ENCODE measurements at regions not wholly inside any gene's neighbourhood (a gene's known extent, or its start where the extent isn't known, plus 50 kb on each side); places are given as distances from the start of the nearest gene placed in this dataset.

DNA sequence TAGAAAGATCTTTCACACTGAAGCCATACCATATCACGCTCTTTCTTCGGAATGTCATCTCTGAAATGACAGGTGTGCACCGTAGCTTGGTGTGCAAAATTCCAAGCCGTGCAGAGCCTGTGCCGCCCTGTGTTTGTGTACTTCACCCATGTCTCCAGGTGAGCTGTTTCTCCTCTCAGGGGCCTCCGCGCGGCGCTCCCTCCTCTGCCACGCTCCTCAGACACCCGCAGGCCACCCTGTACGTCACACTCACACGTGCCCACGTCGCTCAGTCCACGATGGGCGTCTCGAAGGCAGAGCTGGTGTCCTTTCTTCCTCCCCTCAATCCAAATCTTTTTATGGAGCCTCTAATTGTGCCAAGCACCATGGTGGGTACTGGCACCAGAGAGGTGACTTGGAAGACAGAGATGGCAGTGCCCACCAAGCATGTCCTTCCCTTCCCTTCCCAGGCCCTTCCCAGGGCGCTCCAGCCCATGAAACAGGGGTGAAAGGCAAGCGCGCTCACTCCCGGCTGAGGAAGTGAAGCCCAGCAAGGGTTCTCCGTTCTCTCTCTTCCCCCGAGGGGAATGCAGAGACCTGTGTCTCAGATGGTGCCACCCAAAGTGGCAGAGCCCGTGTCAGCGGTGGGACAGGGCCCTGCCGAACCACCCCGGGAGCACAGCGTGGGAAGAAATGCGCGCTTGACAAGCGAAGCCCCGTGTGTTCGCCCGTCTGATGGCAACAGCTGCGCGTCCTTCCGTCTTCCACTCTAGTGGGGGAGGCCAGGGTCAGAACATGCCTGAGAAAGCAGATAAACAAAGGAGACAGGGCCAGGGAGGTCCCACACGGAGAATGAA lies 292.5 kb upstream of the SHH start:
- TF ChIP-seq, protein P1, sequence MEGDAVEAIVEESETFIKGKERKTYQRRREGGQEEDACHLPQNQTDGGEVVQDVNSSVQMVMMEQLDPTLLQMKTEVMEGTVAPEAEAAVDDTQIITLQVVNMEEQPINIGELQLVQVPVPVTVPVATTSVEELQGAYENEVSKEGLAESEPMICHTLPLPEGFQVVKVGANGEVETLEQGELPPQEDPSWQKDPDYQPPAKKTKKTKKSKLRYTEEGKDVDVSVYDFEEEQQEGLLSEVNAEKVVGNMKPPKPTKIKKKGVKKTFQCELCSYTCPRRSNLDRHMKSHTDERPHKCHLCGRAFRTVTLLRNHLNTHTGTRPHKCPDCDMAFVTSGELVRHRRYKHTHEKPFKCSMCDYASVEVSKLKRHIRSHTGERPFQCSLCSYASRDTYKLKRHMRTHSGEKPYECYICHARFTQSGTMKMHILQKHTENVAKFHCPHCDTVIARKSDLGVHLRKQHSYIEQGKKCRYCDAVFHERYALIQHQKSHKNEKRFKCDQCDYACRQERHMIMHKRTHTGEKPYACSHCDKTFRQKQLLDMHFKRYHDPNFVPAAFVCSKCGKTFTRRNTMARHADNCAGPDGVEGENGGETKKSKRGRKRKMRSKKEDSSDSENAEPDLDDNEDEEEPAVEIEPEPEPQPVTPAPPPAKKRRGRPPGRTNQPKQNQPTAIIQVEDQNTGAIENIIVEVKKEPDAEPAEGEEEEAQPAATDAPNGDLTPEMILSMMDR (conservative IDR thresholded peaks at IDR 0.05; ENCODE audit: low read depth, low read length): no peak
- no peak for DNase-seq (ENCODE audit: low read depth)
- H3K4me3 ChIP-seq (ENCODE audit: low read depth, low read length): no peak overlapping the region

- TF ChIP-seq, protein P1 (conservative IDR thresholded peaks at IDR 0.05; ENCODE audit: low read depth, low read length): no peak
- no peak for DNase-seq (ENCODE audit: low read depth)
- no peak overlapping the region for H3K4me3 ChIP-seq (ENCODE audit: low read depth, low read length)
Observed at GRCh38 chr7:156102267-156102666, 290.0 kb upstream of the SHH start.

DNA sequence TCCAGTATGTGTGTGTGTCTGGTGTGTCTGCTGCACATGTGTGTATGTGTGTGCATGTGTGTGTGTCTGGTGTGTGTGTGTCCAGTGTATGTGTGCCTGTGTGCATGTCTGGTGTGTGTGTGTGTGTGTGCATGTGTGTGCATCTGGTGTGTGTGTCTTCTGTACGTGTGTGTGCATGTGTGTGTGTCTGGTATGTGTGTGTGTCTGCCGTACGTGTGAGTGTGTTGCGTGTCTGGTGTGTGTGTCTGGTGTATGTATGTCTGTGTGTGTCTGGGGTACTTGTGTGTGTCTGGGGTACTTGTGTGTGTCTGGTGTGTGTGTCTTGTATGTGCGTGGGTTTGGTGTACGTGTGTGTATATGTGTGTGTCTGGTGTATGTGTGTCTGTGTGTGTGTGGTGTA lies 289.1 kb upstream of the SHH start:
- no peak overlapping the region for H3K4me3 ChIP-seq (ENCODE audit: low read depth, low read length)
- no peak for DNase-seq (ENCODE audit: low read depth)
- TF ChIP-seq, protein P1 (conservative IDR thresholded peaks at IDR 0.05; ENCODE audit: low read depth, low read length): no peak

GRCh38 chr7:156100086-156100485 lies 287.8 kb upstream of the SHH start:
- TF ChIP-seq, protein P1 (conservative IDR thresholded peaks at IDR 0.05; ENCODE audit: low read depth, low read length): no peak
- no peak for DNase-seq (ENCODE audit: low read depth)
- H3K4me3 ChIP-seq (ENCODE audit: low read depth, low read length): no peak overlapping the region

DNA sequence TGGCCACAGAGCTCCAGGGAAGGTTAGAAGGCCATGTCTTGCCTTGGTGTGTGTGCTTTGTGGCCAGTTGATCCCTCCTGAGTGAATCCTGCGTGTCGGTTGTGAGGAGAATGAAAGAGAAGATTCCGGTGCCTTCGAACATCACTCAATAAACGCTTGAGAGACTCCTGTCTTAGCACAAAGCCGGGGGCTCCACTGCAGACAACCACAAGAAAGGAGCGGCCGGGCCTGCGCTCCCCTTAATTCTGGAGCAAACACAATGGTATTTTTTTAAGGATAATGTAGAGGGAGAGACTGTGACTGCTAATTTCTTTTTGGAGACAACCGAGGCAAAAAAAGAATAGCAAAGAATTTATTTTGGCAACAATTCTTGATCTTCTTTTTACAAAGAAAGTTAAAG lies 286.8 kb upstream of the SHH start:
- DNase-seq (ENCODE audit: low read depth): no peak
- no peak overlapping the region for H3K4me3 ChIP-seq (ENCODE audit: low read depth, low read length)
- TF ChIP-seq, protein P1 (conservative IDR thresholded peaks at IDR 0.05; ENCODE audit: low read depth, low read length): no peak

DNA sequence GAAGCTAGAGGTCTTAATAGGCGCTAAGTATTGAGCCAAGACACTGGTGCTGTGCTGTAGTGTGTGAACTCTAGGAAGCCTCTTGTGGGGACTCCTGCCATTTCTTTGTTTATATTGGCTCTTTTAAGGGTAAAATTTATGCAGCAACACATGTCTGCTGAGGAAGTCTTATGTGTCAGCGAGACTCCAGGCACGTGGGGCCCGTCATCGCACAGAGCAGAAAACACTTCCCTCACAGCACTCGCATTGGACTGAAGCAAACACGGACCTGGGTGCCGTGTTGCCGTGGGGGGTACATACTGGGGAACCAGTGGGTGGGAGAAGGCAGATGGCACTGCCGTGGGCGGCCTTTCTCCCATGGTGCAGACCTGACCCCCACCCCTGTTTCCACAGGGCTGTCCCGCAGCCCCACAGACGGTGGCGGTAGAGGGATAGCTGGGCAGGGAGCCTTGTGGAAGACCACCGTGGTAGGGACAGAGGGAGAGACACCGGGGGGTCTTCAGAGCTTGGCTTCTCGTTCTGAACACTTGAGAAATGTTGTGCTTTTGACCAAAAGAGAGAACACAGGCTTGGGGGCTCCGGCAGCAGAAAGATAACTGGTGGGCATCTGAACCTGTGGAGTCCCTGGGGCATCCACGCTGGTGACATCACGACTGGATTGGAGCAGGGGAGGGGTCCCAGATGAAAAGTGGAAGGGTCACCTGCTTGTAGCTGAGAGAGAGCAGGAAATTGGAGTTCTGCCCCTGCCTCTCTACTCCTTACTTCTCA lies 284.7 kb upstream of the SHH start:
- H3K4me3 ChIP-seq (ENCODE audit: low read depth, low read length): no peak overlapping the region
- TF ChIP-seq, protein P1 (conservative IDR thresholded peaks at IDR 0.05; ENCODE audit: low read depth, low read length): no peak
- DNase-seq (ENCODE audit: low read depth): no peak

Measured in epithelial cell of proximal tubule (primary cell).